ENCODE measurements at regions not wholly inside any gene's neighbourhood (a gene's known extent, or its start where the extent isn't known, plus 50 kb on each side); places are given as distances from the start of the nearest gene placed in this dataset.

DNA sequence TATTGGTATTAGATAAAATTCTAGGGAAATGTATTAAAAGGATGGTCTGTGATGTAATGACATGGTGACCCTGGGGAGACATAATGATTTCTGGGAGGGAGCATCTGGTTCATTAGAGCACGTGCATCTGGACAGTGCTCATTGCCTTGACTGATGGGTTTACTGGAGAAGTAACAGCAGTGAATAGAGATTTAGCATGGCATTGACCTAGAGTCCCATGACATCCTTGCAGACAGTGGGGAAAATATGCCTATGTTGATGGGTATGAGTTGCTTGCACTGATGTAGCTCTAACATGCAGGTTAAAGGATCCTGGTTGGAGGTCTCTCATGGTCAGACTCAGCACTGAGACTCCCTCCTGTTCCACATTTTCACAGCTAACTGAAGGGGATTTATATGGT, 164.1 kb upstream of the OLIG3 start:
- no peaks in the 10 kb centered on the region for H3K36me3 ChIP-seq (ENCODE audit: insufficient read depth, low read length)
- no peaks in the 10 kb centered on the region for H3K4me1 ChIP-seq (ENCODE audit: control insufficient read depth, insufficient read depth, low read length)
- no peak overlapping the region for H3K9ac ChIP-seq (ENCODE audit: low read depth, low read length)
- peaks cover 4% of the 10 kb centered on the region for H3K27me3 ChIP-seq (ENCODE audit: control insufficient read depth, insufficient read depth, low read length)
- H3K4me2 ChIP-seq (ENCODE audit: low read length) = no peak overlapping the region
- H3K9me3 ChIP-seq (replicated peaks; ENCODE audit: low read length) = peaks cover 2% of the 10 kb centered on the region
- no peak overlapping the region for H3K4me3 ChIP-seq (ENCODE audit: low read length)

DNA sequence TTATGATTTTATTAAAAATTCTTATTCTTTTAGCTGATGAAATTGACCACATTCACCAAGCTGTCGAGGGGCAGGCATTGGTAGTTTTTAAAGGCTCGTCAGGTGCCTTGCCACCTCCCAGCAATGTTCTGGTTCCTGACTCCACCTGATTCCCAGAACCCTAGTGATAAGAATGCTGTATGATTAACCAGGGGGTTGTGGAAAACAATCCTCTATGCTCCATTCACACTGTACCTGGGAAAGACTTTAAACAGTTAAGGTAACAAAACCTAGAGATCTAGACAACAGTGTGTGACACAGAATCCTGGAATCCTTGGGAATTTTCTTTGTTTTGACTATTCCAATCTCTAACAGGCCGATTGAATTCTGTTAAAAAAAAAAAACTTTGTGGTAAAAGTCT, 165.7 kb upstream of the OLIG3 start:
- H3K27me3 ChIP-seq (ENCODE audit: control insufficient read depth, insufficient read depth, low read length) = peaks cover 4% of the 10 kb centered on the region
- H3K36me3 ChIP-seq (ENCODE audit: insufficient read depth, low read length) = no peaks in the 10 kb centered on the region
- H3K9me3 ChIP-seq (replicated peaks; ENCODE audit: low read length) = no peaks in the 10 kb centered on the region
- H3K9ac ChIP-seq (ENCODE audit: low read depth, low read length) = no peak overlapping the region
- H3K4me1 ChIP-seq (ENCODE audit: control insufficient read depth, insufficient read depth, low read length) = no peaks in the 10 kb centered on the region
- no peak overlapping the region for H3K4me2 ChIP-seq (ENCODE audit: low read length)
- H3K4me3 ChIP-seq (ENCODE audit: low read length) = no peak overlapping the region

DNA sequence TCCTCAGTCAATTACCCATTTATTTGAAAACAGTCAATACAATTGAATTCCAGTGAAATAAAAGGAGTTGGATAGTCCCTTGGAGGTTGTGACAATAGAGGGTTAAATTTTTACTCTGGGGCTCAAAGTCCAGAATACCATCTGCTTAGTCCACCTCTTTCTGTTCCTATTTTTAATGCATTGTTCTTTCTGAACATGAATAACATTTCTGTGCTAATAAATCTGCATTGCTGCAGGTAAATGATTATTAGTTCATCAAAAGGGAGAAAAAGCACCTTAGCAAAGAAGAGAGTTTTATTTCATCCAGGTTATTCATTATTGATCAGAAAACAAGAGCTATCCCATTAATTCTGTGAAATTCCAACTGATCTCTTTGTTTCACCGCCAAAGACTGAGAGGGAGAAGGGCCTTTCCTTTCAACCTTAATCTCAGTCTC, 166.1 kb upstream of the OLIG3 start:
- no peaks in the 10 kb centered on the region for H3K36me3 ChIP-seq (ENCODE audit: insufficient read depth, low read length)
- no peaks in the 10 kb centered on the region for H3K9me3 ChIP-seq (replicated peaks; ENCODE audit: low read length)
- H3K4me2 ChIP-seq (ENCODE audit: low read length) = no peak overlapping the region
- peaks cover 4% of the 10 kb centered on the region for H3K27me3 ChIP-seq (ENCODE audit: control insufficient read depth, insufficient read depth, low read length)
- no peaks in the 10 kb centered on the region for H3K4me1 ChIP-seq (ENCODE audit: control insufficient read depth, insufficient read depth, low read length)
- H3K9ac ChIP-seq (ENCODE audit: low read depth, low read length) = no peak overlapping the region
- no peak overlapping the region for H3K4me3 ChIP-seq (ENCODE audit: low read length)

DNA sequence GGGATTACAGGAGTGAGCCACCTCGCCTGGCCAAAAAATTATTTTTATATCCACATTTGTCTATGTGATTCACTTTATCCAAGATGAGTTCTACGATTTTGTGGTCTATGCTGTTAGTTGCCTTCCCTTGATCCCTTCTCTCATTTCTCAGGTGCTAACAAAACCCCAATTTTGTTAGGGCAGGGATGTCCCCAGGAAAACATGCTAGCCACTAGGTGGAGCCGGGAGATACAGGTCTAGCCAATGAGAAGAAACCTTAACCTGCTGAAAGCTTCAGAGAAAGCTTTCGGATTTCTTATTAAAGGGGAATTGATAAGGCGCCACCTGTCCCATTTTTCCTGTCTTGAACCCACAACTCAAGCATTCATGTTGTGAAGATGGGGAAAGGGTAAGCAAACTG, 167.4 kb upstream of the OLIG3 start:
- no peak overlapping the region for H3K4me2 ChIP-seq (ENCODE audit: low read length)
- peaks cover 4% of the 10 kb centered on the region for H3K27me3 ChIP-seq (ENCODE audit: control insufficient read depth, insufficient read depth, low read length)
- H3K4me3 ChIP-seq (ENCODE audit: low read length) = no peak overlapping the region
- peaks cover 3% of the 10 kb centered on the region for H3K4me1 ChIP-seq (ENCODE audit: control insufficient read depth, insufficient read depth, low read length)
- H3K36me3 ChIP-seq (ENCODE audit: insufficient read depth, low read length) = no peaks in the 10 kb centered on the region
- no peak overlapping the region for H3K9ac ChIP-seq (ENCODE audit: low read depth, low read length)
- no peaks in the 10 kb centered on the region for H3K9me3 ChIP-seq (replicated peaks; ENCODE audit: low read length)

DNA sequence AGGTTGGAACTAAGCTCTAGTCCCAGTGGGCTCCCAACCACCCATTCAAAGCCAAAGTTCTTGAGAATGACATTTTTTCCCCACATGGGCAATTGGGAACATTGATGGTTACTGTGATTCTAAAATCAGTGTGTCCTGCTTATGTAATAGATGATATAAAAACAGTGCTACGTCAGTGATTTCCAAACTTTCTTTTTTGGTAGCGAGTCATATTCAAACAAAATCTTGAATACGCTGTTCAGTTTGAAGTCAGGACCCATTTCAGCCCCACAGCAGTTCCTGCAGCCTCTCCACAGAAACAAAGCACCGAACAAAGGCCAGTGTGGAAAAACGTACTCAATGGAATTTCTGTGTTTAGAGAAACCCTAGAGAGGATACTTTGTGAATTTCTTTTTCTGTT, 170.0 kb upstream of the OLIG3 start:
- Histone ChIP-seq H3K27me3 (ENCODE audit: control insufficient read depth, insufficient read depth, low read length) (no peaks in the 10 kb centered on the region), H3K4me1 (ENCODE audit: control insufficient read depth, insufficient read depth, low read length) (peaks cover 3% of the 10 kb centered on the region), H3K4me2 (ENCODE audit: low read length) (no peak overlapping the region)

DNA sequence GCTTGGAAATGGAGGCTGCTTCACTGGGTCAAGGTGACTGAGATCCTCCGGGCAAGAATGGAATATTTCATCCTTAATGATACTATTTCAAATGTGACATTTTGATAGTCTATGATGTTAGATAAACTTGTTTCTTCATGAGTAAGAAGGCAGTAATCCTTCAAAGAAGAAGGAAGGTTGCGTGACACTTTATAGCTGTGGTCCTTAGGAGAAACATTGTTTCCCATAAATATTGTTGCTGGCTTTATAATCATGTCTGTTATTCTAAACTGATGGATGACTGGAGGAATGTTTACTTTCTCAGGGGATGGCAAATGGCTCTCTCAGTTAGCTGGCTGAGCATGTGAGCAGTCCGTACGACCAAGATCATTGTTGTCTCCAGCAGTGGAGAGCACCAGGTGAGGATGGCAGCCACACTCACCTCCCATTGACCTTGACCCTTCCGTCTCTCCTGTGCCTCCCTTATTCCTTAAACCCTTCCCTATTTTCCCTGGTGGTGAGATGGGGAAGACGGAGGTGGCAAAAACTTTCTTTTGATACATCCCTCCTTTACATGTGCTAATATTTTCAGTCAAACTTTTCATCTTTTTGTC, 171.2 kb upstream of the OLIG3 start:
- Histone ChIP-seq H3K4me2 (ENCODE audit: low read length) (no peak overlapping the region), H3K27me3 (ENCODE audit: control insufficient read depth, insufficient read depth, low read length) (no peaks in the 10 kb centered on the region), H3K9ac (ENCODE audit: low read depth, low read length) (no peak overlapping the region), H3K4me1 (ENCODE audit: control insufficient read depth, insufficient read depth, low read length) (peaks cover 3% of the 10 kb centered on the region), H3K9me3 (replicated peaks; ENCODE audit: low read length) (no peaks in the 10 kb centered on the region), H3K4me3 (ENCODE audit: low read length) (no peak overlapping the region), H3K36me3 (ENCODE audit: insufficient read depth, low read length) (no peaks in the 10 kb centered on the region)

More for the DNA sequence above, 170.0 kb upstream of the OLIG3 start:
- Histone ChIP-seq H3K4me3 (ENCODE audit: low read length) (no peak overlapping the region), H3K9ac (ENCODE audit: low read depth, low read length) (no peak overlapping the region), H3K9me3 (replicated peaks; ENCODE audit: low read length) (no peaks in the 10 kb centered on the region), H3K36me3 (ENCODE audit: insufficient read depth, low read length) (no peaks in the 10 kb centered on the region)

DNA sequence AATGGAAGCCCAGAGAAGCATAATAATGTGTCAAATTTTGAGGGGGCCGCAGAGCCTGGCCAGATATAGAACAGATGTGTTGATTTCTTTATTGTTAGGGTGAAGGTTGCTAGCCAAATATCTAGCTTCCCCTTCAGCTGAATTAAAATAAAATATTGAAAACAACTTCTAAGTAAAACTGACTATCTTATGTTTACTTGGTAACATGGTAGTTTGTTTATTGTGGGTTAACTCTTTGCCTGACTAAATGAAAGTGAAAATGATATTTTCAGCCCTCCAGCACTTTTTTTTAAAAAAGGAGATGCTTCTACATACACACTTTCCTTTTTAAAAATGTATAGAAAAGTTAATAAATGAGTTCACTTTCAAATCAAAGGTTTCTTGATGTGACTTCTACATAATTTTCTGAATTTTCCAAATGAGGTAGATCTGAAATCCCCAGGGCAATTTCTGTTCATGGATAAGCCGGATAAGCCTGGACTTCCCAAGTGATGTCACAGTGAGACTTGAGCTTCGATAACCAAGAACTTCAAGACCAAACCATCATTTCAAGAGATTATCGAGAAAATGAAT, 172.1 kb upstream of the OLIG3 start:
- H3K4me1 ChIP-seq (ENCODE audit: control insufficient read depth, insufficient read depth, low read length) = peaks cover 3% of the 10 kb centered on the region
- no peaks in the 10 kb centered on the region for H3K27me3 ChIP-seq (ENCODE audit: control insufficient read depth, insufficient read depth, low read length)
- H3K9ac ChIP-seq (ENCODE audit: low read depth, low read length) = no peak overlapping the region
- H3K9me3 ChIP-seq (replicated peaks; ENCODE audit: low read length) = no peaks in the 10 kb centered on the region
- H3K4me3 ChIP-seq (ENCODE audit: low read length) = no peak overlapping the region
- no peak overlapping the region for H3K4me2 ChIP-seq (ENCODE audit: low read length)
- no peaks in the 10 kb centered on the region for H3K36me3 ChIP-seq (ENCODE audit: insufficient read depth, low read length)

DNA sequence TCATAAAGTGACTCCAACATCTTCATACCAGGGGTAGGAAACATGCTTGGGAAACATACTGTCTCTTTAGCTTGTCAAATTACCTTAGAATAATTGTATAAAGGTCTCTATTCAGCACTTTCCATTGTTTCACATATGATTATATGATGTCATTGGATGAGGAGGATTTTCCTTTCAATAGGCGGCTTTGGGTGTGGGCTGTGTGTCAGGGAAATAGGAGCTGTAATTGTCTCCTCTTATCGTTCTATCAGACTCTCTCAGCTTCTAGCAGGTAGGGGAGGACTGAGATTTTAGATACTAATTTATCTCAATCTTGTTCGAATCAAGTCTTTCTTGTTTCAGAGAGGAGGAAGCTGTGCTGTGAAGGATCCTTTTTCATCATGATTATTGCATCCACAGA, 179.4 kb upstream of the OLIG3 start:
- Histone ChIP-seq H3K36me3 (ENCODE audit: insufficient read depth, low read length) (no peaks in the 10 kb centered on the region), H3K4me3 (ENCODE audit: low read length) (no peak overlapping the region), H3K4me1 (ENCODE audit: control insufficient read depth, insufficient read depth, low read length) (no peaks in the 10 kb centered on the region), H3K4me2 (ENCODE audit: low read length) (no peak overlapping the region), H3K9ac (ENCODE audit: low read depth, low read length) (no peak overlapping the region), H3K9me3 (replicated peaks; ENCODE audit: low read length) (no peaks in the 10 kb centered on the region), H3K27me3 (ENCODE audit: control insufficient read depth, insufficient read depth, low read length) (no peaks in the 10 kb centered on the region)

DNA sequence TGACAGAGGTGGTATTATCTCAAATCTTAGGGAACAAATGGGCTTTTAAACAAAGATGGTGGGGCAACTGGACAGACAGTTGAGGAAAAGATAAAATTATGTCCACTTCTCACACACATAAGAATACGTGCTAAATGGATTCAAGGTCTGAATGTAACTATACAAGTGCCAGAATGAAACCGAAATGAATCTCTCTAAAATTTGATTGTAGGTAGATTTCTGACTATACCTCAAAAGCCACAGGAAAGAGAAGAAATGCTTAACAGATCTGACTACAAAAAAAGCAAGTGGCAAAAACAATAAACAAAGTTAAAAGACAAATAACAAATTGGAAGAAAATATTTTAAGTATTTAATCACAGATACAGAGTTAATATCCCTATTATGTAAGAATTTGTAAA, 182.7 kb upstream of the OLIG3 start:
- H3K4me1 ChIP-seq (ENCODE audit: control insufficient read depth, insufficient read depth, low read length) = peaks cover 7% of the 10 kb centered on the region

DNA sequence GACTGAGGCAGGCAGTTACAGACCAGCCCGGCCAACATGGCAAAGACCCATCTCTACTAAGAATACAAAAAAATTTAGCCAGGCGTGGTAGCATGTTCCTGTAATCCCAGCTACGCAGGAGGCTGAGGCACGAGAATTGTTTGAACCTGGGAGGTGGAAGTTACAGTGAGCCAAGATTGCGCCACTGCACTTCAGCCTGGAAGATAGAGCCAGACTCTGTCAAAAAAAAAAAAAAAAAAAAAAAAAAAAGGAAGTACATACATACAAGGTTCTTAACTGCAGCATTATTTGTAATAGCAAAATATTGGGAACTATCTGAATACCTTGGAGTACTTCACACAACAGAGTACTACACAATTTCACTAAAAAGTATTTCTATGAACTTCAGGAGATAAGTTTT, 183.5 kb upstream of the OLIG3 start:
- H3K4me3 ChIP-seq (ENCODE audit: low read length) = no peak overlapping the region
- H3K4me1 ChIP-seq (ENCODE audit: control insufficient read depth, insufficient read depth, low read length) = peaks cover 7% of the 10 kb centered on the region
- H3K36me3 ChIP-seq (ENCODE audit: insufficient read depth, low read length) = no peaks in the 10 kb centered on the region
- no peak overlapping the region for H3K4me2 ChIP-seq (ENCODE audit: low read length)
- H3K9me3 ChIP-seq (replicated peaks; ENCODE audit: low read length) = no peaks in the 10 kb centered on the region
- H3K27me3 ChIP-seq (ENCODE audit: control insufficient read depth, insufficient read depth, low read length) = no peaks in the 10 kb centered on the region
- H3K9ac ChIP-seq (ENCODE audit: low read depth, low read length) = no peak overlapping the region

More for the DNA sequence above, 182.7 kb upstream of the OLIG3 start:
- no peak overlapping the region for H3K9ac ChIP-seq (ENCODE audit: low read depth, low read length)
- H3K9me3 ChIP-seq (replicated peaks; ENCODE audit: low read length) = no peaks in the 10 kb centered on the region
- H3K36me3 ChIP-seq (ENCODE audit: insufficient read depth, low read length) = no peaks in the 10 kb centered on the region
- no peak overlapping the region for H3K4me3 ChIP-seq (ENCODE audit: low read length)
- no peaks in the 10 kb centered on the region for H3K27me3 ChIP-seq (ENCODE audit: control insufficient read depth, insufficient read depth, low read length)
- no peak overlapping the region for H3K4me2 ChIP-seq (ENCODE audit: low read length)

DNA sequence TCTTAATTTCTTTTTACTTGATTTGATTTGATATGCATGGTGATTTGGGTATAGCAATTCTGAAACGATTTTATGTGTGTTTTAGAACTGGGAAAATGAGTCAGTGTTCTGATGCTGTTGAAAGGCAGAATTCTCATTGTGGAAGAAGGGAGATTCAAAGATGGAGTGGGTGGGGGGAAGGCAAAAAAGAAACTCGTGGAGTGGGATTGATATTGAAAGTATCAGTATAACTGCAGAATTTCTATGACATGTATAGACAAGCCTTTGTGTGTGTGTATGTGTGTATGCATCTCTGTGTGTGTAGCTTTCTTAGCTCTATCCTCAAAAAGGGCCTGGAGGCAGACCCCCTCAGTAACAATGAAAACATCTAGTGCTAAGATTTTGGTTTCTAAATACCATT, 184.3 kb upstream of the OLIG3 start:
- no peak overlapping the region for H3K4me2 ChIP-seq (ENCODE audit: low read length)
- no peaks in the 10 kb centered on the region for H3K36me3 ChIP-seq (ENCODE audit: insufficient read depth, low read length)
- H3K9ac ChIP-seq (ENCODE audit: low read depth, low read length) = no peak overlapping the region
- H3K4me3 ChIP-seq (ENCODE audit: low read length) = no peak overlapping the region
- H3K27me3 ChIP-seq (ENCODE audit: control insufficient read depth, insufficient read depth, low read length) = no peaks in the 10 kb centered on the region
- H3K9me3 ChIP-seq (replicated peaks; ENCODE audit: low read length) = no peaks in the 10 kb centered on the region
- H3K4me1 ChIP-seq (ENCODE audit: control insufficient read depth, insufficient read depth, low read length) = peaks cover 7% of the 10 kb centered on the region

DNA sequence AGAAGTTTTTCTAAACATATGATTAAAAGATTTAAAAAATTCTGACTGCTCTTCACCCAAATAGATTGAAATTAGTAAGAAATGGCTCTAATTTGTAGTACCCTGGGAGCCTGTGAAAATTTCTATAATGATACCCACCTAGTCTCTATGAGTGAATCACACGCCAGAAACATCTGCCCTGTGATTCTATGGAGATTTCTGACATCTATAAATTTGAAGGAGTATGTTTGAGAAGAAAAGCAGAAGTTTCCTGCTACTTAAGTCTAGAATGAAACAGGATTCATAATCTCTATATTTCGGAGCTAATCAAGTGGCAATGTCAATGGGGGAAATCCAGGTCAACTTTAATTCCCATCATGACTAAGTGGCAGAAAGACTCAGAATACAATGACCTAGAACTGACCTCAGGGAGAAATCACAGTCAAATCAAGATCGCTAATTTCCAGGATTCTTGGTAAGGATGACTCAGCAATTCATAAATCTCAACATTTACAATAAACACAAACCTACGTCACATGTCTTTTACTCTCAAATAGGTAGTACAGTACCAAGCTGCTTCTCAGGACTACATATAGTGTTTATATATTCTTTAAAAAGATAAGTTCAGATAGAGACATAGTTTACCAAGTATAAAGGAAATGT, 186.2 kb upstream of the TNFAIP3 start:
- Histone ChIP-seq H3K4me2 (ENCODE audit: low read length) (peak overlapping the region; percentile 10), H3K27me3 (ENCODE audit: control insufficient read depth, insufficient read depth, low read length) (no peaks in the 10 kb centered on the region), H3K36me3 (ENCODE audit: insufficient read depth, low read length) (no peaks in the 10 kb centered on the region), H3K9ac (ENCODE audit: low read depth, low read length) (no peak overlapping the region), H3K4me1 (ENCODE audit: control insufficient read depth, insufficient read depth, low read length) (peaks cover 7% of the 10 kb centered on the region), H3K9me3 (replicated peaks; ENCODE audit: low read length) (no peaks in the 10 kb centered on the region), H3K4me3 (ENCODE audit: low read length) (no peak overlapping the region)
